Endothelial cell of umbilical vein (primary cell): ENCODE measurements at regions not wholly inside any gene's neighbourhood (a gene's known extent, or its start where the extent isn't known, plus 50 kb on each side); places are given as distances from the start of the nearest gene placed in this dataset.

ENCODE experiments used
- BruUV-seq: library from RNA; stranded (reverse); fragments of 400-500 nt; replicated peaks from 2 replicates; lab custom pipeline; 2021; lab: Mats Ljungman, UMichigan
- CTCF ChIA-PET: fragments of 300-600, 350-600 bp; sonication (Branson Sonifier 250); formaldehyde crosslinking; loops from one replicate; lab custom pipeline; 2021; ENCODE audit warnings: antibody characterized with exemption, inconsistent platforms; lab: Charles Lee
- POLR2A ChIA-PET: fragments of 300-600, 350-600 bp; sonication (Branson Sonifier 250); formaldehyde crosslinking; loops from one replicate; lab custom pipeline; 2021; ENCODE audit warnings: antibody characterized with exemption, inconsistent platforms; lab: Charles Lee
- DNase-seq: peaks from one replicate; pipeline ENCODE4 v3.0.0-alpha.2; 2011; ENCODE audit warnings: low read depth, low spot score
- FAIRE-seq: peaks from 2 replicates; lab custom pipeline; 2011; peaks lifted over from hg19 to GRCh38; lab: Jason Lieb, UNC
- H2AFZ ChIP-seq: 2 replicates; pipeline ENCODE4 v1.6.0; 2012; ENCODE audit warnings: low read depth, low read length, control low read depth, inconsistent platforms
- H3K27ac ChIP-seq: 2 replicates; pipeline ENCODE4 v1.5.1; 2011; ENCODE audit warnings: low read depth, mild to moderate bottlenecking, control low read depth, low read length, moderate library complexity; ENCODE audit not compliant: insufficient read depth
- H3K27me3 ChIP-seq, 2 experiments: 2 replicates each; pipeline versions ENCODE4 v1.6.0 to v1.6.1; 2011; ENCODE audit warnings: low read length in 2 of 2, mixed read lengths in 1 of 2; ENCODE audit not compliant: control insufficient read depth in 2 of 2, insufficient read depth in 2 of 2
- H3K36me3 ChIP-seq, 2 experiments: 2 replicates in 1 of 2; 3 replicates in 1 of 2; pipeline ENCODE4 v1.5.1; 2011; ENCODE audit warnings: low read length in 2 of 2, mild to moderate bottlenecking in 1 of 2, moderate library complexity in 1 of 2; ENCODE audit not compliant: control insufficient read depth in 2 of 2, insufficient read depth in 2 of 2; ENCODE audit errors: extremely low read depth in 1 of 2
- H3K4me1 ChIP-seq: 3 replicates; pipeline ENCODE4 v1.5.1; 2011; ENCODE audit warnings: mild to moderate bottlenecking, low read length; ENCODE audit not compliant: control insufficient read depth, insufficient read depth; ENCODE audit errors: extremely low read depth
- H3K4me2 ChIP-seq: 2 replicates; pipeline ENCODE4 v1.6.1; 2011; ENCODE audit warnings: low read length, control low read depth, mixed read lengths; ENCODE audit not compliant: insufficient read depth
- H3K4me3 ChIP-seq, 3 experiments: fragments of 200-600 bp in 1 of 3; sonication (generic), shearing (Covaris generic) in 1 of 3; replicated peaks in 1 of 3; 2 replicates each; pipeline ENCODE4 v1.5.1; 2011 to 2016; ENCODE audit warnings: control low read depth in 3 of 3, low read length in 3 of 3, mild to moderate bottlenecking in 2 of 3, inconsistent platforms in 1 of 3, low read depth in 1 of 3, moderate library complexity in 1 of 3; ENCODE audit not compliant: insufficient read depth in 1 of 3
- H3K79me2 ChIP-seq: 2 replicates; pipeline ENCODE4 v1.6.0; 2012; ENCODE audit warnings: low read length, inconsistent platforms; ENCODE audit not compliant: control insufficient read depth, insufficient read depth
- H3K9ac ChIP-seq: replicated peaks from 2 replicates; pipeline ENCODE3; 2011; ENCODE audit warnings: low read length, control low read depth; ENCODE audit not compliant: insufficient read depth; ENCODE audit errors: extremely low read depth
- H3K9me1 ChIP-seq: replicated peaks from 3 replicates; pipeline ENCODE4 v1.6.0; 2011; ENCODE audit warnings: mild to moderate bottlenecking, low read length; ENCODE audit not compliant: control insufficient read depth, insufficient read depth; ENCODE audit errors: extremely low read depth
- H3K9me3 ChIP-seq: replicated peaks from 2 replicates; pipeline ENCODE4 v1.5.1; 2012; ENCODE audit warnings: low read length, inconsistent platforms; ENCODE audit not compliant: control insufficient read depth, insufficient read depth
- H4K20me1 ChIP-seq: replicated peaks from 2 replicates; pipeline ENCODE3; 2011; ENCODE audit warnings: mild to moderate bottlenecking, low read length; ENCODE audit not compliant: control insufficient read depth, insufficient read depth; ENCODE audit errors: extremely low read depth
- EZH2 ChIP-seq: IDR thresholded peaks from 2 replicates; pipeline ENCODE4 v1.6.1; 2012; ENCODE audit warnings: borderline replicate concordance, low read depth, mild to moderate bottlenecking, moderate library complexity, low read length, inconsistent platforms; ENCODE audit not compliant: severe bottlenecking
- FOS ChIP-seq: IDR thresholded peaks from 2 replicates; pipeline ENCODE4 v1.6.1; 2011; ENCODE audit warnings: mild to moderate bottlenecking, low read length, moderate library complexity, borderline replicate concordance; ENCODE audit not compliant: insufficient read depth
- GATA2 ChIP-seq: IDR thresholded peaks from 2 replicates; pipeline ENCODE4 v1.7.0; 2011; ENCODE audit warnings: low read depth, mild to moderate bottlenecking, moderate library complexity, mixed read lengths, low read length; ENCODE audit not compliant: insufficient read length, insufficient read depth
- JUN ChIP-seq: IDR thresholded peaks from 2 replicates; pipeline ENCODE4 v1.6.1; 2011; ENCODE audit warnings: borderline replicate concordance, low read depth; ENCODE audit not compliant: insufficient read length, insufficient read depth
- MYC ChIP-seq: IDR thresholded peaks from one replicate; pipeline ENCODE4 v1.6.1; 2011; ENCODE audit warnings: mild to moderate bottlenecking, low read depth, low read length
- POLR2A ChIP-seq: IDR thresholded peaks from 2 replicates; pipeline ENCODE4 v1.6.1; 2012; ENCODE audit warnings: low read depth, mild to moderate bottlenecking, control low read depth, low read length
- POLR2AphosphoS5 ChIP-seq: IDR thresholded peaks from 2 replicates; pipeline ENCODE4 v1.6.1; 2012; ENCODE audit warnings: low read depth, mild to moderate bottlenecking, control low read depth, low read length, moderate library complexity; ENCODE audit not compliant: insufficient read depth
- dilution Hi-C: fragments of 300-500 bp; cut with MboI; formaldehyde crosslinking; loops from one replicate; pipeline ENCODE4 v1.15.0; 2019; ENCODE audit warnings: low sequenced_read_pairs; ENCODE audit not compliant: extremely low pct_ligation_motif_present
- intact Hi-C: fragments of 100-400 bp; cut with micrococcal nuclease; formaldehyde crosslinking; loops from one replicate; pipeline ENCODE4 v1.10.0; 2022
- TF ChIP-seq, protein P1 (sequence below): IDR thresholded peaks from 2 replicates; pipeline ENCODE4 v1.6.1; 2011; ENCODE audit not compliant: insufficient read depth, insufficient read length
- TF ChIP-seq, protein P2 (sequence below), 2 donors: IDR thresholded peaks; 1 replicate in 1 of 2; 2 replicates in 1 of 2; pipeline ENCODE4 v1.5.1; 2011; ENCODE audit warnings: low read length in 2 of 2, mild to moderate bottlenecking in 2 of 2, moderate library complexity in 2 of 2, control low read depth in 1 of 2, inconsistent platforms in 1 of 2, low read depth in 1 of 2; ENCODE audit not compliant: insufficient read depth in 1 of 2; ENCODE audit errors: extremely low read depth in 1 of 2

DNA sequence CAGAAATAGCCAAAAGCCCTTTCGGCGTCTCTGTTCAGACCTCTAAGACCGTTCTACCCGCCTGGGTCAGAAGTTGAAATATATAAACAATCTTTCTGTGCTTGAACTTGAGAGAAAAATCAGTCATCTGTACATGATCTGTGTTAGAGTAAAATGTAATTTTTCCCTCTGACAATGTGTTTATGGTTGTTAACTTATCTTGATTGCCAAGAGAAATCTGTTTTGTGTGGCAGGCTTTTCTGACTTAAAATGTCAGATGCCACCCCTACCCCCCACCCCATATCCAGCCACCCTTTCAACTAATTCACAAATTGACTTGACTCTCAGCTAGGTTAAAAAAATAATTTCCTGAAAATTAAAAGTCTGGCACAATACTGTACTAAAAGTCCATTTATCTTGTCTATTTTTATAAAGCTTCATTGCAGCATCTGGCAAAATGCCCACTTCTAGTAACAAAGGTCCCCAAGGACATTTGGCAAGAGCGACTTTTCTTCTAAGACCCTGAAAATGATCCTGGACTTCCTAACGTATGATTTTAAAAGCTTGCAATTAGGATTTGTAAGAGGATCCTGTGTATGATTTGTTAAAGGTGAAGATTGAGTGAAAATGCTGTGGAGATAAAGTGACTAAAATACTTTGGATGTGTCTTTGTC is 304.2 kb downstream of the EPHA4 start:
- no peak for TF ChIP-seq JUN
- TF ChIP-seq FOS = no peak
- TF ChIP-seq EZH2 = no peak
- no peak for TF ChIP-seq GATA2
- no peak for TF ChIP-seq POLR2AphosphoS5
- TF ChIP-seq MYC = no peak
- TF ChIP-seq, protein P1, sequence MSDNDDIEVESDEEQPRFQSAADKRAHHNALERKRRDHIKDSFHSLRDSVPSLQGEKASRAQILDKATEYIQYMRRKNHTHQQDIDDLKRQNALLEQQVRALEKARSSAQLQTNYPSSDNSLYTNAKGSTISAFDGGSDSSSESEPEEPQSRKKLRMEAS = no peak
- TF ChIP-seq, protein P2, sequence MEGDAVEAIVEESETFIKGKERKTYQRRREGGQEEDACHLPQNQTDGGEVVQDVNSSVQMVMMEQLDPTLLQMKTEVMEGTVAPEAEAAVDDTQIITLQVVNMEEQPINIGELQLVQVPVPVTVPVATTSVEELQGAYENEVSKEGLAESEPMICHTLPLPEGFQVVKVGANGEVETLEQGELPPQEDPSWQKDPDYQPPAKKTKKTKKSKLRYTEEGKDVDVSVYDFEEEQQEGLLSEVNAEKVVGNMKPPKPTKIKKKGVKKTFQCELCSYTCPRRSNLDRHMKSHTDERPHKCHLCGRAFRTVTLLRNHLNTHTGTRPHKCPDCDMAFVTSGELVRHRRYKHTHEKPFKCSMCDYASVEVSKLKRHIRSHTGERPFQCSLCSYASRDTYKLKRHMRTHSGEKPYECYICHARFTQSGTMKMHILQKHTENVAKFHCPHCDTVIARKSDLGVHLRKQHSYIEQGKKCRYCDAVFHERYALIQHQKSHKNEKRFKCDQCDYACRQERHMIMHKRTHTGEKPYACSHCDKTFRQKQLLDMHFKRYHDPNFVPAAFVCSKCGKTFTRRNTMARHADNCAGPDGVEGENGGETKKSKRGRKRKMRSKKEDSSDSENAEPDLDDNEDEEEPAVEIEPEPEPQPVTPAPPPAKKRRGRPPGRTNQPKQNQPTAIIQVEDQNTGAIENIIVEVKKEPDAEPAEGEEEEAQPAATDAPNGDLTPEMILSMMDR (IDR thresholded peaks at IDR 0.05; ENCODE audit: extremely low read depth in 1 of 2, insufficient read depth in 1 of 2, low read depth in 1 of 2, low read length in 2 of 2) = no peak
- no peak for TF ChIP-seq POLR2A
- Histone ChIP-seq H2AFZ (no peak overlapping the region), H3K4me3 (no peak overlapping the region), H4K20me1 (no peaks in the 10 kb centered on the region), H3K9me3 (no peaks in the 10 kb centered on the region), H3K79me2 (no peaks in the 10 kb centered on the region), H3K27me3 (peaks cover 0 to 3% of the 10 kb centered on the region in 2 experiments), H3K9me1 (no peaks in the 10 kb centered on the region), H3K27ac (no peak overlapping the region), H3K36me3 (no peaks in the 10 kb centered on the region), H3K4me2 (no peak overlapping the region), H3K4me1 (no peaks in the 10 kb centered on the region), H3K9ac (no peak overlapping the region)
- no TSS peak for BruUV-seq
- CTCF ChIA-PET = interaction anchor here (0.6 kb wide), 1 partner anchor 1709 kb away, joined by 4 read pairs; no protein-coding TSS in a partner anchor
- dilution Hi-C loops = no loop called here
- intact Hi-C loops = no loop called here
- POLR2A ChIA-PET = no interaction called here
- DNase-seq = no peak
- no peak for FAIRE-seq
